ENCODE measurements at regions not wholly inside any gene's neighbourhood (a gene's known extent, or its start where the extent isn't known, plus 50 kb on each side); places are given as distances from the start of the nearest gene placed in this dataset.

GRCh38 chr5:114310666-114311065, 51.2 kb upstream of the KCNN2 start:
- Histone ChIP-seq H3K27ac (no peak overlapping the region), H3K4me1 (peaks cover 0 to 3% (median 0%) of the 10 kb centered on the region in 4 donors), H3K36me3 (no peaks in the 10 kb centered on the region), H3K9me3 (no peaks in the 10 kb centered on the region), H3K27me3 (no peaks in the 10 kb centered on the region), H3K4me3 (no peak overlapping the region)
- no peak for DNase-seq
- intact Hi-C loops (cut with DNase I; ENCODE audit: low total_unique reads), result no loop called here
- TF ChIP-seq EP300 (IDR thresholded peaks at IDR 0.05) (no peak), CTCF (IDR thresholded peaks at IDR 0.05) (no peak), POLR2AphosphoS5 (IDR thresholded peaks at IDR 0.05) (no peak), POLR2A (IDR thresholded peaks at IDR 0.05) (no peak)
- WGBS, 5 donors, result 57 to 69% (median 64%) methylated on average over 2 of the region's 2 CpGs

DNA sequence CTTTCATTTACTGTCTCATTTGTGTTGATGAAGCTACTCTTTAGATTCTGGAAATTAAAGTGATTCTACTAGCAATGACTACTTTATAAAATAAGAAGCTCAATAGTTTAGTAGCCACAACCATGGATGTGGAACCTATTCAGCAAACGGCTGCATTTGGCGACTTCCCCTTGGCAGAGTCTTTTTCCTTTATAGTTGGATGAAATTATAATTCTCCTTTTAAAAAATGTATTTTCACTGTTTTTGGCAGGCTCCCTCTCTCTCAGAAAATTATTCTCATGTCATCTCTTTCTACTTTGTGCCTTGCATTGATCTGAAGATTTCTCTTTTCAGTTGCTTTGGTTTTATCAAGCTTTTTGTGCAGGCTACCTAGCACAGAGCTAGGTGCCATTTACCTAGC, 50.6 kb upstream of the KCNN2 start:
- Histone ChIP-seq H3K4me1 (peaks cover 0 to 3% (median 0%) of the 10 kb centered on the region in 4 donors), H3K36me3 (no peaks in the 10 kb centered on the region), H3K27ac (no peak overlapping the region), H3K9me3 (no peaks in the 10 kb centered on the region), H3K4me3 (no peak overlapping the region), H3K27me3 (no peaks in the 10 kb centered on the region)
- intact Hi-C loops (cut with DNase I; ENCODE audit: low total_unique reads), result no loop called here
- 80 to 89% (median 84%) methylated on average over 2 of the region's 2 CpGs for WGBS, 5 donors
- TF ChIP-seq EP300 (IDR thresholded peaks at IDR 0.05) (no peak), POLR2A (IDR thresholded peaks at IDR 0.05) (no peak), POLR2AphosphoS5 (IDR thresholded peaks at IDR 0.05) (no peak), CTCF (IDR thresholded peaks at IDR 0.05) (no peak)
- no peak for DNase-seq

GRCh38 chr5:114311968-114312367, 49.9 kb upstream of the KCNN2 start:
- TF ChIP-seq POLR2A (IDR thresholded peaks at IDR 0.05) (no peak), EP300 (IDR thresholded peaks at IDR 0.05) (no peak), POLR2AphosphoS5 (IDR thresholded peaks at IDR 0.05) (no peak), CTCF (IDR thresholded peaks at IDR 0.05) (no peak)
- H3K4me1 ChIP-seq, result peaks cover 0 to 3% (median 0%) of the 10 kb centered on the region in 4 donors
- intact Hi-C loops (cut with DNase I; ENCODE audit: low total_unique reads), result no loop called here
- H3K27me3 ChIP-seq, result no peaks in the 10 kb centered on the region
- no peak for DNase-seq
- no peaks in the 10 kb centered on the region for H3K36me3 ChIP-seq
- no peak overlapping the region for H3K27ac ChIP-seq
- no peak overlapping the region for H3K4me3 ChIP-seq
- 43 to 83% (median 60%) methylated on average over 1 of the region's 1 CpG for WGBS, 5 donors
- H3K9me3 ChIP-seq, result no peaks in the 10 kb centered on the region

Small RNA genes lying in the stretch of these regions (small RNA-seq; reads per million reads assigned to genes)
- 0 reads per million in 4 donors for gene RN7SKP89
